ES-I3 (cell line): ENCODE measurements at regions not wholly inside any gene's neighbourhood (a gene's known extent, or its start where the extent isn't known, plus 50 kb on each side); places are given as distances from the start of the nearest gene placed in this dataset.
"Not testable (repeated sequence)": the region's sequence is repeated elsewhere in the genome, so short reads cannot be mapped to it uniquely, and the experiment has no call there.

Source experiments
- H3K36me3 ChIP-seq: 2 replicates; pipeline ENCODE4 v1.6.1; 2013; ENCODE audit warnings: mild to moderate bottlenecking, low read length, control low read depth, moderate library complexity; ENCODE audit not compliant: insufficient read depth
- H3K4me1 ChIP-seq: 2 replicates; pipeline ENCODE4 v1.6.1; 2013; ENCODE audit warnings: mild to moderate bottlenecking, control low read depth, low read length; ENCODE audit not compliant: insufficient read depth
- H3K9ac ChIP-seq: 2 replicates; pipeline ENCODE4 v1.6.1; 2013; ENCODE audit warnings: low read depth, mild to moderate bottlenecking, low read length, moderate library complexity
- H3K9me3 ChIP-seq: 2 replicates; pipeline ENCODE4 v1.6.1; 2013; ENCODE audit warnings: mild to moderate bottlenecking, low read length, moderate library complexity; ENCODE audit not compliant: control insufficient read depth, insufficient read depth

GRCh38 chr12:114616081-114616480, 67.9 kb downstream of the TBX3 start:
- Histone ChIP-seq H3K9me3 (no peaks in the 10 kb centered on the region), H3K9ac (no peak overlapping the region)

GRCh38 chr12:114614040-114614439, 69.9 kb downstream of the TBX3 start:
- no peaks in the 10 kb centered on the region for H3K4me1 ChIP-seq
- no peaks in the 10 kb centered on the region for H3K36me3 ChIP-seq

More at GRCh38 chr12:114616081-114616480, 67.9 kb downstream of the TBX3 start:
- Histone ChIP-seq H3K36me3 (no peaks in the 10 kb centered on the region), H3K4me1 (no peaks in the 10 kb centered on the region)

GRCh38 chr12:114612062-114612461, 71.9 kb downstream of the TBX3 start:
- H3K4me1 ChIP-seq = no peaks in the 10 kb centered on the region
- no peaks in the 10 kb centered on the region for H3K9me3 ChIP-seq
- no peaks in the 10 kb centered on the region for H3K36me3 ChIP-seq
- no peak overlapping the region for H3K9ac ChIP-seq

More at GRCh38 chr12:114614040-114614439, 69.9 kb downstream of the TBX3 start:
- H3K9ac ChIP-seq = no peak overlapping the region
- H3K9me3 ChIP-seq = no peaks in the 10 kb centered on the region

GRCh38 chr12:114611145-114612018, 72.6 kb downstream of the TBX3 start:
- Histone ChIP-seq H3K36me3 (no peaks in the 10 kb centered on the region), H3K4me1 (no peaks in the 10 kb centered on the region), H3K9ac (no peak overlapping the region), H3K9me3 (no peaks in the 10 kb centered on the region)

DNA sequence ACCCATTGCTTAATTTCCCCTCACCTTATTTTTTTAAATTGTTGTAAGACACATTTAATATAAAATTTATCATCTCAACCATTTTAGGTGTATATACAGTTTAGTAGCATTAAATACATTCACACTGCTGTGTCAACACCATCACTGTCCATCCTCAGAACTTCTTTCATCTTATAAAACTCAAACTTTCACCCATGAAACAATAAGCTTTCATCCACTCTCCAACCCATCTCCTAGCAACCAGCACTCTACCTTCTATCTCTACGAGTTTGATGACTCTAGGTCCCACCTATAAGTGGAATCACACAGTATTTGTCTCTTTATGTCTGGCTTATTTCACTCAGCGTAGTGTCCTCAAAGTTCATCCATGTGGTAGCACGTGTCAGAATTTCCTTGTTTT, 75.5 kb downstream of the TBX3 start:
- Histone ChIP-seq H3K4me1 (no peaks in the 10 kb centered on the region), H3K36me3 (no peaks in the 10 kb centered on the region), H3K9me3 (no peaks in the 10 kb centered on the region), H3K9ac (no peak overlapping the region)

DNA sequence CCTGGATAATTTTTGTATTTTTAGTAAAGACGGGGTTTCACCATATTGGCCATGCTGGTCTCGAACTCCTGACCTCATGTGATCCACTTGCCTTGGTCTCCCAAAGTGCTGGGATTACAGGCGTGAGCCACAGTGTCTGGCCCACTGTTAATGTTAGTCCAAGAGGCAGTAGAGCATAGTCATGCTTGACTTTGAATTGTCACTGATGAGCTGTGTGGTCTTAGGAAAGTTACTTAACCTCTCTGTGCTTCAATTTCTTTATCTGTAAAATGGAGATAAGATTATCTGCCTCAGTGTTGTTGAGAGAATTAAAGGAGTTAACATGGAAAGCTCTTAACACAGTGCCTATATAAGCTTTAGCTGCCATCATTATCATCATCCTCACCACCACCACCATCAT, 78.1 kb downstream of the TBX3 start:
- Histone ChIP-seq H3K36me3 (no peaks in the 10 kb centered on the region), H3K9ac (no peak overlapping the region), H3K4me1 (no peaks in the 10 kb centered on the region), H3K9me3 (no peaks in the 10 kb centered on the region)

- no peaks in the 10 kb centered on the region for H3K4me1 ChIP-seq
- no peak overlapping the region for H3K9ac ChIP-seq
- H3K9me3 ChIP-seq = peaks cover 3% of the 10 kb centered on the region; the same call in 1 of the 2 replicates
- H3K36me3 ChIP-seq = no peaks in the 10 kb centered on the region
These were observed 79.4 kb downstream of the TBX3 start for GRCh38 chr12:114604606-114605005.

GRCh38 chr12:114600584-114600983, 83.4 kb downstream of the TBX3 start:
- not testable (repeated sequence) for H3K4me1 ChIP-seq, H3K36me3 ChIP-seq, H3K9me3 ChIP-seq, H3K9ac ChIP-seq

DNA sequence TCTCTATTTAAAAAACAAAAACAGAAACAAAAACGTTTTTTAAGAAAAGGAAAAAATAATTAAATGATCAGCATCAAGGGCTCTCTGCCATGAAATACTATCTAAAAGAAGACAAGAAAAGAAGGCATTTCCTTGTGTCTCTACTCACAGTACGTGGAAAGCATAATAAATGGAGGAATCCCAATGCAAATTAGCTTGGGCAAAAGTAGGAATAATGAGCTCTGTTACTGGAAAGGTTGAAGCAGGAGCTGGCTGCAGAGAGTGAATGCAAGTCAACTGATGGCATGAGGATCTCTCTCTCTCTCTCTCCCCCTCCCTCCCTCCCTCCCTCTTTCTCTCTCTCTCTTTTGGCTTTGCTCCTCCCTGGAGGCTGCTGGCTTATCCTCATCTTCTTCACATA, 85.9 kb downstream of the TBX3 start:
- Histone ChIP-seq H3K36me3 (no peaks in the 10 kb centered on the region), H3K9me3 (peaks cover 8% of the 10 kb centered on the region; the same call in 1 of the 2 replicates), H3K4me1 (no peaks in the 10 kb centered on the region), H3K9ac (no peak overlapping the region)

DNA sequence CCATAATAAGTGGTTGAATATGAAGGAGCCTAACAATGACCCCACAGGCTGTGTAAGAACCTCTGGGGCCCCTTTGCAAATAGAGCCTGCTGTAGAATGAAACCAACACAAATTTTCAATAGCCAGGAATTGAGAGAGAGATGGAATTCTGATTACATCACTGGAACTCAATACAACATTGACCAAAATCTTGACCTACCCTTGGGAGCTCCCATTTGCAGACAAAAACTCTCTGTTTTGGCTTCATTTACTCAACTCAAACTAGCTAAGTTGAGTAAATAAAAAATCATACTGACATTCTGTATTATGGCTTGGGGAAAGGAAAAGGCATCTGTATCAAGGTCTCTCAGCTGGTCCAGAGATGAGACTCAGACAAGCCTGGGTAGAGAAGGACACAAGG, 91.0 kb downstream of the TBX3 start:
- H3K9ac ChIP-seq = no peak overlapping the region
- H3K9me3 ChIP-seq = peaks cover 12% of the 10 kb centered on the region; the same call in 1 of the 2 replicates

DNA sequence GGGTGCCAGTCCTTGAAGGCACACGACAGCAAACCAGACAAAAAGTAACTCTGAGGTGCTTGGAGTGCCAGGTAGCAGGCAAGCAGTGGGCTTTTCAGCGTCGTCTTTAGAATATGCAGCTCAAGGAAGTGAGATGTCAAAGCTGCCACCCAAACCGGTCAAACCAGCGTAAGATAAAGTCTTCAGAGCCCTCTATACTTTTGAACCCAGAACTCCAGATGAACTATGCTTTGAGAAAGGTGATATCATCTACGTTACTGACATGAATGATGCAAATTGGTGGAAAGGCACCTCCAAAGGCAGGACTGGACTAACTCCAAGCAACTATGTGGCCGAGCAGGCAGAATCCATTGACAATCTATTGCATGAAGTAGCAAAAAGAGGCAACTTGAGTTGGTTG, 95.9 kb downstream of the TBX3 start:
- Histone ChIP-seq H3K9me3 (peaks cover 9% of the 10 kb centered on the region), H3K9ac (no peak overlapping the region), H3K36me3 (no peaks in the 10 kb centered on the region), H3K4me1 (no peaks in the 10 kb centered on the region)

More for the DNA sequence above, 91.0 kb downstream of the TBX3 start:
- H3K4me1 ChIP-seq = no peaks in the 10 kb centered on the region
- H3K36me3 ChIP-seq = no peaks in the 10 kb centered on the region

- Histone ChIP-seq H3K9ac (no peak overlapping the region), H3K4me1 (no peaks in the 10 kb centered on the region), H3K9me3 (no peaks in the 10 kb centered on the region), H3K36me3 (no peaks in the 10 kb centered on the region)
These were observed 103.7 kb downstream of the TBX3 start for GRCh38 chr12:114580306-114580705.

- Histone ChIP-seq H3K36me3 (no peaks in the 10 kb centered on the region), H3K4me1 (no peaks in the 10 kb centered on the region), H3K9ac (no peak overlapping the region), H3K9me3 (no peaks in the 10 kb centered on the region)
These were observed 104.6 kb downstream of the TBX3 start for GRCh38 chr12:114579389-114579788.

- H3K36me3 ChIP-seq = no peaks in the 10 kb centered on the region; the same call in 1 of the 2 replicates
- H3K9me3 ChIP-seq = no peaks in the 10 kb centered on the region
- H3K4me1 ChIP-seq = peaks cover 6% of the 10 kb centered on the region; the same call in 1 of the 2 replicates
- H3K9ac ChIP-seq = no peak overlapping the region
These were observed 121.3 kb downstream of the TBX3 start for GRCh38 chr12:114562654-114563053.

GRCh38 chr12:114555451-114555850, 128.5 kb downstream of the TBX3 start:
- no peak overlapping the region for H3K9ac ChIP-seq
- H3K9me3 ChIP-seq = no peaks in the 10 kb centered on the region

More at GRCh38 chr12:114555451-114555850, 128.5 kb downstream of the TBX3 start:
- no peaks in the 10 kb centered on the region; the same call in 1 of the 2 replicates for H3K36me3 ChIP-seq
- H3K4me1 ChIP-seq = no peaks in the 10 kb centered on the region
